Keratinocyte (primary cell): ENCODE measurements at regions not wholly inside any gene's neighbourhood (a gene's known extent, or its start where the extent isn't known, plus 50 kb on each side); places are given as distances from the start of the nearest gene placed in this dataset.

Experiments used
- EZH2 ChIP-seq: IDR thresholded peaks from one replicate; pipeline ENCODE4 v1.6.1; 2012; ENCODE audit warnings: inconsistent platforms, mild to moderate bottlenecking, low read length, moderate library complexity
- TF ChIP-seq, protein P1 (sequence below), 3 experiments: IDR thresholded peaks in 1 of 3; conservative IDR thresholded peaks in 1 of 3; optimal IDR thresholded peaks in 1 of 3; 2 replicates in 2 of 3; 3 replicates in 1 of 3; pipeline versions ENCODE3 to v1.5.1; 2011; ENCODE audit warnings: low read length in 3 of 3, mild to moderate bottlenecking in 3 of 3, moderate library complexity in 2 of 3, control low read depth in 1 of 3, inconsistent platforms in 1 of 3; ENCODE audit not compliant: insufficient read depth in 2 of 3; ENCODE audit errors: extremely low read depth in 1 of 3

DNA sequence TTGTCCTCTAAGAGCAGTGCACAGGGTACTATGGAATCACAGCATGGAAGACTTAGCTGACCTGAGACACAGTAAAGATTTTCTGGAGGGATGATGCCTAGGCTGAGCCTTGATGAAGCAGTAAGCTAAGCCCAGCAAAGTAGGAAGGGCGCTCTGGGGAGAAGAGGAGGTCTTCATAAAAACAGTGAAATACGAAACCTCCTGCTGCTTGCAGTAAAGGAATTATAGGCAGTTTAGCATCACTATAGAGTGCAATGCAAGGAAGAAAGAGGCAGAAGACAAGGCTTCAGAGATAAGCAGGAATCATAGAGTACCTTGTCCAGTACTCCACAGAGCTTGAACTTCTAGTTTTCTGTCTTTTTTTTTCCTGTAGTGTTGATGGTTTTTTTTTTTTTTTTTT lies 555.7 kb upstream of the CADM1 start:
- TF ChIP-seq, protein P1, sequence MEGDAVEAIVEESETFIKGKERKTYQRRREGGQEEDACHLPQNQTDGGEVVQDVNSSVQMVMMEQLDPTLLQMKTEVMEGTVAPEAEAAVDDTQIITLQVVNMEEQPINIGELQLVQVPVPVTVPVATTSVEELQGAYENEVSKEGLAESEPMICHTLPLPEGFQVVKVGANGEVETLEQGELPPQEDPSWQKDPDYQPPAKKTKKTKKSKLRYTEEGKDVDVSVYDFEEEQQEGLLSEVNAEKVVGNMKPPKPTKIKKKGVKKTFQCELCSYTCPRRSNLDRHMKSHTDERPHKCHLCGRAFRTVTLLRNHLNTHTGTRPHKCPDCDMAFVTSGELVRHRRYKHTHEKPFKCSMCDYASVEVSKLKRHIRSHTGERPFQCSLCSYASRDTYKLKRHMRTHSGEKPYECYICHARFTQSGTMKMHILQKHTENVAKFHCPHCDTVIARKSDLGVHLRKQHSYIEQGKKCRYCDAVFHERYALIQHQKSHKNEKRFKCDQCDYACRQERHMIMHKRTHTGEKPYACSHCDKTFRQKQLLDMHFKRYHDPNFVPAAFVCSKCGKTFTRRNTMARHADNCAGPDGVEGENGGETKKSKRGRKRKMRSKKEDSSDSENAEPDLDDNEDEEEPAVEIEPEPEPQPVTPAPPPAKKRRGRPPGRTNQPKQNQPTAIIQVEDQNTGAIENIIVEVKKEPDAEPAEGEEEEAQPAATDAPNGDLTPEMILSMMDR (optimal IDR thresholded peaks at IDR 0.05 in 1 of 3, IDR thresholded peaks at IDR 0.05 in 1 of 3, conservative IDR thresholded peaks at IDR 0.05 in 1 of 3; ENCODE audit: extremely low read depth in 1 of 3, insufficient read depth in 2 of 3, low read length in 3 of 3): no peak
- TF ChIP-seq EZH2: no peak
